A549 (cell line): ENCODE measurements at regions not wholly inside any gene's neighbourhood (a gene's known extent, or its start where the extent isn't known, plus 50 kb on each side); places are given as distances from the start of the nearest gene placed in this dataset.

ENCODE experiments used
- ATAC-seq, 2 experiments: fragments of 200-7000 bp in 1 of 2; fragments of >200 bp in 1 of 2; cut with Nextera tagmentation in 1 of 2; cut with Tn5 transposase in 1 of 2; 3 replicates each; pipeline versions ENCODE4 v1.8.0 to v1.9.1; 2018 to 2020; ENCODE audit warnings: mild to moderate bottlenecking in 1 of 2, moderate library complexity in 1 of 2
- CTCF ChIA-PET: fragments of 300-600 bp; sonication (Branson Sonifier 250); formaldehyde crosslinking; extraction: SDS; loops from one replicate; lab custom pipeline; 2021; ENCODE audit warnings: antibody characterized with exemption, inconsistent platforms; lab: Yijun Ruan, JAX
- POLR2A ChIA-PET: fragments of 350-600 bp; formaldehyde crosslinking; extraction: SDS; loops from one replicate; lab custom pipeline; 2021; ENCODE audit warnings: antibody characterized with exemption, inconsistent platforms; lab: Yijun Ruan, JAX
- DNase-seq, 2 experiments: peaks; one replicate each; pipeline versions ENCODE4 v3.0.0 to v3.0.0-alpha.2; 2011 to 2016; ENCODE audit warnings: low read depth in 1 of 2, low spot score in 1 of 2
- FAIRE-seq: peaks from 2 replicates; lab custom pipeline; 2011; peaks lifted over from hg19 to GRCh38; lab: Jason Lieb, UNC
- H3K27ac ChIP-seq, 2 experiments: fragments of >200 bp; sonication (Bioruptor Twin); formaldehyde crosslinking; 3 replicates each; pipeline ENCODE4 v1.5.1; 2016 to 2017
- H3K4me1 ChIP-seq: fragments of >200 bp; sonication (Bioruptor Twin); formaldehyde crosslinking; 3 replicates; pipeline ENCODE4 v1.6.1; 2016
- H3K4me2 ChIP-seq: fragments of >200 bp; sonication (Bioruptor Twin); formaldehyde crosslinking; 3 replicates; pipeline ENCODE4 v1.6.1; 2016
- H3K4me3 ChIP-seq: fragments of >200 bp; sonication (Bioruptor Twin); formaldehyde crosslinking; 3 replicates; pipeline ENCODE4 v1.5.1; 2016
- H3K9me3 ChIP-seq: fragments of >200 bp; sonication (Bioruptor Twin); formaldehyde crosslinking; 3 replicates; pipeline ENCODE4 v1.6.1; 2016
- ATOH8 ChIP-seq: fragments of 250-450 bp; sonication (Bioruptor Pico); IDR thresholded peaks from 2 replicates; pipeline ENCODE4 v1.5.0; 2020; ENCODE audit warnings: low read depth, mild to moderate bottlenecking, moderate library complexity
- BCL3 ChIP-seq: fragments of >200 bp; sonication (Bioruptor Twin); formaldehyde crosslinking; IDR thresholded peaks from 3 replicates; pipeline ENCODE4 v1.6.1; 2016
- BHLHE40 ChIP-seq: IDR thresholded peaks from 2 replicates; pipeline ENCODE4 v1.6.1; 2012; ENCODE audit warnings: low read depth, low read length, inconsistent platforms
- CEBPB ChIP-seq, 2 experiments: fragments of >200 bp in 1 of 2; sonication (Bioruptor Twin) in 1 of 2; formaldehyde crosslinking in 1 of 2; IDR thresholded peaks; 2 replicates each; pipeline ENCODE4 v1.6.1; 2012 to 2016
- FOSB ChIP-seq: fragments of 250-450 bp; sonication (Bioruptor Pico); IDR thresholded peaks from 2 replicates; pipeline ENCODE4 v1.5.0; 2020; ENCODE audit warnings: mild to moderate bottlenecking, moderate library complexity
- FOSL2 ChIP-seq, 2 experiments: fragments of 450-650 bp in 1 of 2; fragments of >200 bp in 1 of 2; sonication (Bioruptor Twin) in 1 of 2; formaldehyde crosslinking; IDR thresholded peaks; 2 replicates each; pipeline versions ENCODE4 v1.5.0 to v1.6.1; 2016 to 2020; ENCODE audit warnings: mild to moderate bottlenecking in 1 of 2, moderate library complexity in 1 of 2
- GATA3 ChIP-seq: IDR thresholded peaks from 2 replicates; pipeline ENCODE4 v1.6.1; 2012; ENCODE audit warnings: borderline replicate concordance
- HMGXB4 ChIP-seq: fragments of 250-450 bp; sonication (Bioruptor Pico); IDR thresholded peaks from 2 replicates; pipeline ENCODE4 v1.5.0; 2021; ENCODE audit warnings: mild to moderate bottlenecking, moderate library complexity, borderline replicate concordance
- HOXA7 ChIP-seq: fragments of 250-450 bp; sonication (Bioruptor Pico); IDR thresholded peaks from 2 replicates; pipeline ENCODE4 v1.5.0; 2020; ENCODE audit warnings: mild to moderate bottlenecking, moderate library complexity
- HOXB5 ChIP-seq: fragments of 250-450 bp; sonication (Bioruptor Pico); IDR thresholded peaks from 2 replicates; pipeline ENCODE4 v1.5.0; 2020; ENCODE audit warnings: mild to moderate bottlenecking, moderate library complexity
- JUNB ChIP-seq: fragments of >200 bp; sonication (Bioruptor Twin); formaldehyde crosslinking; IDR thresholded peaks from 2 replicates; pipeline ENCODE4 v1.6.1; 2016
- KDM5A ChIP-seq: fragments of 200-600 bp; sonication (generic); IDR thresholded peaks from 2 replicates; pipeline ENCODE4 v1.6.1; 2016; ENCODE audit warnings: antibody characterized with exemption, mild to moderate bottlenecking
- MAFK ChIP-seq: fragments of 450-650 bp; IDR thresholded peaks from 2 replicates; pipeline ENCODE4 v1.6.1; 2014; ENCODE audit not compliant: partially characterized antibody
- MAX ChIP-seq: IDR thresholded peaks from 2 replicates; pipeline ENCODE4 v1.6.1; 2012
- NPAS2 ChIP-seq: fragments of 250-450 bp; sonication (Bioruptor Pico); IDR thresholded peaks from 2 replicates; pipeline ENCODE4 v1.8.0; 2022; ENCODE audit warnings: mild to moderate bottlenecking, moderate library complexity, borderline replicate concordance
- PHF8 ChIP-seq: fragments of 200-600 bp; sonication (generic); IDR thresholded peaks from 2 replicates; pipeline ENCODE4 v1.6.1; 2016; ENCODE audit warnings: low read depth, mild to moderate bottlenecking, antibody characterized with exemption, moderate library complexity, borderline replicate concordance
- POLR2A ChIP-seq: IDR thresholded peaks from 2 replicates; pipeline ENCODE4 v1.6.1; 2012; ENCODE audit warnings: mild to moderate bottlenecking, low read length
- RARB ChIP-seq: fragments of 250-450 bp; sonication (Bioruptor Pico); IDR thresholded peaks from 2 replicates; pipeline ENCODE4 v1.8.0; 2021; ENCODE audit warnings: mild to moderate bottlenecking, moderate library complexity
- REST ChIP-seq: fragments of 200-600 bp; sonication (generic); IDR thresholded peaks from 2 replicates; pipeline ENCODE4 v1.6.1; 2016; ENCODE audit warnings: antibody characterized with exemption, mild to moderate bottlenecking, moderate library complexity
- RFX5 ChIP-seq: fragments of 450-650 bp; IDR thresholded peaks from 2 replicates; pipeline ENCODE4 v1.7.1; 2014; ENCODE audit warnings: antibody characterized with exemption, mild to moderate bottlenecking, moderate library complexity
- SREBF2 ChIP-seq: fragments of 450-650 bp; IDR thresholded peaks from 2 replicates; pipeline ENCODE4 v1.6.1; 2014; ENCODE audit warnings: mild to moderate bottlenecking, moderate library complexity
- TP53 ChIP-seq: fragments of 250-450 bp; sonication (Bioruptor Pico); IDR thresholded peaks from 2 replicates; pipeline ENCODE4 v1.5.0; 2021; ENCODE audit warnings: mild to moderate bottlenecking, moderate library complexity
- ZFP36 ChIP-seq: fragments of 450-650 bp; IDR thresholded peaks from 2 replicates; pipeline ENCODE4 v1.6.1; 2014; ENCODE audit warnings: borderline replicate concordance; ENCODE audit not compliant: partially characterized antibody
- WGBS: methylation state at CpG from one replicate; pipeline ENCODE4 v1.1.6; 2017; ENCODE audit errors: missing lambda C conversion rate; 5-methylcytosine and 5-hydroxymethylcytosine counted together

- H3K4me3 ChIP-seq: no peak overlapping the region
- WGBS: 25% methylated on average over 2 of the region's 2 CpGs
- 0 out of 3 replicates have a peak, but pooled peaks cover 7% of the 10 kb centered on the region for H3K4me1 ChIP-seq
- no peak for DNase-seq
- no peak overlapping the region for H3K4me2 ChIP-seq
- POLR2A ChIA-PET: no interaction called here
- no peak overlapping the region for H3K27ac ChIP-seq
- TF ChIP-seq MAFK: peak; percentile 35
- TF ChIP-seq RARB: no peak
- TF ChIP-seq FOSL2 (IDR thresholded peaks at IDR 0.05): no peak
- TF ChIP-seq FOSL2 (CRISPR knock-in tag; IDR thresholded peaks at IDR 0.05): peak; percentile 36; the same call in 1 of the 2 replicates
- TF ChIP-seq TP53 (CRISPR knock-in tag): no peak
- TF ChIP-seq JUNB: no peak
- TF ChIP-seq GATA3: no peak
- TF ChIP-seq, all 56 proteins: peak for 2
- H3K9me3 ChIP-seq: no peaks in the 10 kb centered on the region
- no peak for ATAC-seq
- CTCF ChIA-PET: no interaction called here
- no peak for FAIRE-seq
Observed at GRCh38 chr2:220043155-220043989, 415.9 kb downstream of the SLC4A3 start.

GRCh38 chr2:220043990-220044335 is 416.5 kb downstream of the SLC4A3 start:
- ChIA-PET CTCF (no interaction called here), POLR2A (no interaction called here)
- Histone ChIP-seq H3K4me2 (no peak overlapping the region), H3K27ac (no peak overlapping the region), H3K4me1 (0 out of 3 replicates have a peak, but pooled peaks cover 7% of the 10 kb centered on the region), H3K9me3 (no peaks in the 10 kb centered on the region), H3K4me3 (no peak overlapping the region)
- ATAC-seq (no peak), DNase-seq (no peak), FAIRE-seq (no peak)
- TF ChIP-seq MAX (no peak), RFX5 (no peak), ZFP36 (no peak), CEBPB (IDR thresholded peaks at IDR 0.05) (no peak), HMGXB4 (no peak), SREBF2 (no peak), REST (no peak), ATOH8 (CRISPR knock-in tag) (no peak), FOSB (CRISPR knock-in tag) (no peak)
- 87% methylated on average over 3 of the region's 3 CpGs for WGBS

- FAIRE-seq: no peak
- H3K4me1 ChIP-seq: 0 out of 3 replicates have a peak, but pooled peaks cover 7% of the 10 kb centered on the region
- no peaks in the 10 kb centered on the region for H3K9me3 ChIP-seq
- DNase-seq: no peak
- TF ChIP-seq JUNB (no peak), BHLHE40 (no peak), POLR2A (no peak), ZFP36 (no peak), PHF8 (no peak), HOXA7 (CRISPR knock-in tag) (no peak), NPAS2 (CRISPR knock-in tag) (no peak), HOXB5 (CRISPR knock-in tag) (no peak), BCL3 (no peak), KDM5A (no peak)
- no peak overlapping the region for H3K4me3 ChIP-seq
- ChIA-PET POLR2A (no interaction called here), CTCF (no interaction called here)
- 23% methylated on average over 1 of the region's 1 CpG for WGBS
- no peak overlapping the region for H3K4me2 ChIP-seq
- ATAC-seq: no peak
- H3K27ac ChIP-seq: no peak overlapping the region
Observed at GRCh38 chr2:220044383-220044782, 417.0 kb downstream of the SLC4A3 start.
